T-cell (primary cell): ENCODE measurements at regions not wholly inside any gene's neighbourhood (a gene's known extent, or its start where the extent isn't known, plus 50 kb on each side); places are given as distances from the start of the nearest gene placed in this dataset.

Source experiments
- ATAC-seq, 4 experiments: fragments of 200-7000 bp in 3 of 4; fragments of 150-1000 bp in 1 of 4; cut with Tn5 transposase; replicated peaks in 1 of 4; 1 replicate in 3 of 4; 2 replicates in 1 of 4; pipeline ENCODE4 v1.10.0; 2021; ENCODE audit warnings: moderate library complexity in 3 of 4, mild to moderate bottlenecking in 2 of 4, moderate number of reproducible peaks in 1 of 4
- CTCF ChIA-PET, 2 donors: fragments of 300-600 bp; sonication (Branson Sonifier 250); formaldehyde crosslinking; loops; one replicate each; lab custom pipeline; 2022; ENCODE audit warnings: antibody characterized with exemption in 2 of 2; lab: Charles Lee
- POLR2A ChIA-PET, 2 donors: fragments of 300-600 bp; sonication (Branson Sonifier 250); formaldehyde crosslinking; loops; one replicate each; lab custom pipeline; 2022; ENCODE audit warnings: antibody characterized with exemption in 2 of 2; lab: Charles Lee
- DNase-seq, 35 experiments: peaks; one replicate each; pipeline versions ENCODE4 v3.0.0 to v3.0.0-alpha.2; 2013 to 2023
- H3K27ac ChIP-seq: one replicate; pipeline ENCODE4 v1.5.1; 2013; ENCODE audit warnings: low read length
- H3K27me3 ChIP-seq, 2 experiments: replicated peaks in 1 of 2; 1 replicate in 1 of 2; 2 replicates in 1 of 2; pipeline versions ENCODE4 v1.6.1 to v1.7.0; 2013; ENCODE audit warnings: low read length in 1 of 2, mixed read lengths in 1 of 2; ENCODE audit not compliant: control insufficient read depth in 2 of 2, insufficient read depth in 2 of 2; ENCODE audit errors: extremely low read depth in 1 of 2
- H3K36me3 ChIP-seq, 2 donors: 1 replicate in 1 of 2; 2 replicates in 1 of 2; pipeline versions ENCODE4 v1.6.1 to v1.7.0; 2013; ENCODE audit warnings: low read length in 1 of 2; ENCODE audit not compliant: control insufficient read depth in 2 of 2, insufficient read depth in 1 of 2; ENCODE audit errors: extremely low read depth in 1 of 2
- H3K4me1 ChIP-seq, 2 experiments: 1 replicate in 1 of 2; 2 replicates in 1 of 2; pipeline versions ENCODE4 v1.6.1 to v1.7.0; 2013; ENCODE audit warnings: low read length in 2 of 2, mixed read lengths in 1 of 2; ENCODE audit not compliant: insufficient read depth in 2 of 2, control insufficient read depth in 1 of 2; ENCODE audit errors: extremely low read depth in 1 of 2
- H3K4me3 ChIP-seq, 2 donors: 1 replicate in 1 of 2; 2 replicates in 1 of 2; pipeline versions ENCODE4 v1.5.1 to v1.7.0; 2013; ENCODE audit warnings: mild to moderate bottlenecking in 2 of 2, low read length in 1 of 2, moderate library complexity in 1 of 2; ENCODE audit not compliant: control insufficient read depth in 1 of 2; ENCODE audit errors: extremely low read depth in 1 of 2
- H3K9me3 ChIP-seq: 2 replicates; pipeline ENCODE4 v1.7.0; 2013
- H3K27ac Mint-ChIP-seq, 2 donors: one replicate each; pipeline ENCODE4 v1.8.0; 2020 to 2021; ENCODE audit warnings: mild to moderate bottlenecking in 2 of 2, mixed read lengths in 2 of 2
- H3K27me3 Mint-ChIP-seq, 2 donors: one replicate each; pipeline ENCODE4 v1.8.0; 2021 to 2022; ENCODE audit warnings: mixed read lengths in 2 of 2
- H3K36me3 Mint-ChIP-seq: one replicate; pipeline ENCODE4 v1.8.0; 2021; ENCODE audit warnings: mixed read lengths
- H3K4me1 Mint-ChIP-seq, 3 donors: one replicate each; pipeline ENCODE4 v1.8.0; 2020 to 2022; ENCODE audit warnings: mixed read lengths in 3 of 3, mild to moderate bottlenecking in 1 of 3
- H3K4me3 Mint-ChIP-seq, 3 donors: one replicate each; pipeline ENCODE4 v1.8.0; 2020 to 2022; ENCODE audit warnings: mild to moderate bottlenecking in 3 of 3, mixed read lengths in 3 of 3, moderate library complexity in 3 of 3
- H3K9me3 Mint-ChIP-seq, 3 donors: one replicate each; pipeline ENCODE4 v1.8.0; 2020 to 2022; ENCODE audit warnings: mixed read lengths in 3 of 3
- WGBS: methylation state at CpG from one replicate; pipeline ENCODE4 v1.1.5; 2013; ENCODE audit warnings: missing lambda C conversion rate; ENCODE audit not compliant: insufficient coverage; 5-methylcytosine and 5-hydroxymethylcytosine counted together

- Mint-ChIP-seq H3K36me3 (no peaks in the 10 kb centered on the region), H3K4me1 (no peaks in the 10 kb centered on the region), H3K27me3 (peaks cover 4% of the 10 kb centered on the region in 2 donors), H3K9me3 (peaks cover 0 to 8% (median 0%) of the 10 kb centered on the region in 3 donors), H3K27ac (no peak overlapping the region), H3K4me3 (no peak overlapping the region)
- Histone ChIP-seq H3K27ac (no peak overlapping the region), H3K4me3 (no peak overlapping the region), H3K36me3 (no peaks in the 10 kb centered on the region), H3K27me3 (peaks cover 0 to 24% of the 10 kb centered on the region in 2 experiments), H3K9me3 (no peaks in the 10 kb centered on the region), H3K4me1 (no peaks in the 10 kb centered on the region)
- WGBS = 36% methylated on average over 2 of the region's 2 CpGs
- ChIA-PET POLR2A (no interaction called here), CTCF (no interaction called here)
- DNase-seq (no peak), ATAC-seq (no peak)
Measured at GRCh38 chr1:30014031-30014430, 709.4 kb downstream of the MATN1 start.

GRCh38 chr1:30012455-30013440 lies 710.6 kb downstream of the MATN1 start:
- no peak overlapping the region for H3K27ac ChIP-seq
- no peaks in the 10 kb centered on the region for H3K4me1 ChIP-seq
- H3K4me3 ChIP-seq = no peak overlapping the region
- Mint-ChIP-seq H3K9me3 (no peaks in the 10 kb centered on the region), H3K4me1 (no peaks in the 10 kb centered on the region), H3K27ac (no peak overlapping the region), H3K4me3 (no peak overlapping the region), H3K27me3 (peaks cover 4% of the 10 kb centered on the region in 2 donors), H3K36me3 (no peaks in the 10 kb centered on the region)
- ChIA-PET POLR2A (no interaction called here), CTCF (no interaction called here)
- H3K9me3 ChIP-seq = no peaks in the 10 kb centered on the region
- DNase-seq = no peak
- 37% methylated on average over 4 of the region's 7 CpGs for WGBS
- no peak for ATAC-seq
- H3K27me3 ChIP-seq = peaks cover 0 to 27% of the 10 kb centered on the region in 2 experiments
- H3K36me3 ChIP-seq = no peaks in the 10 kb centered on the region

- Histone ChIP-seq H3K9me3 (no peaks in the 10 kb centered on the region), H3K36me3 (no peaks in the 10 kb centered on the region), H3K4me3 (no peak overlapping the region), H3K27ac (no peak overlapping the region), H3K27me3 (peaks cover 0 to 27% of the 10 kb centered on the region in 2 experiments), H3K4me1 (no peaks in the 10 kb centered on the region)
- ATAC-seq (no peak), DNase-seq (no peak)
- ChIA-PET POLR2A (no interaction called here), CTCF (no interaction called here)
- Mint-ChIP-seq H3K4me3 (no peak overlapping the region), H3K27ac (no peak overlapping the region), H3K9me3 (no peaks in the 10 kb centered on the region), H3K36me3 (no peaks in the 10 kb centered on the region), H3K27me3 (peaks cover 4% of the 10 kb centered on the region in 2 donors), H3K4me1 (no peaks in the 10 kb centered on the region)
- 20% methylated on average over 3 of the region's 6 CpGs for WGBS
Measured at GRCh38 chr1:30011970-30012369, 711.4 kb downstream of the MATN1 start.

GRCh38 chr1:30010506-30011106 lies 712.8 kb downstream of the MATN1 start:
- CTCF ChIA-PET = no interaction called here
- Histone ChIP-seq H3K27ac (no peak overlapping the region), H3K9me3 (no peaks in the 10 kb centered on the region), H3K27me3 (peaks cover 0 to 27% of the 10 kb centered on the region in 2 experiments), H3K36me3 (no peaks in the 10 kb centered on the region), H3K4me3 (no peak overlapping the region), H3K4me1 (no peaks in the 10 kb centered on the region)
- no peak overlapping the region for H3K27ac Mint-ChIP-seq
- 82% methylated on average over 16 of the region's 16 CpGs for WGBS
- DNase-seq (no peak), ATAC-seq (no peak)
- peaks cover 4 to 6% of the 10 kb centered on the region in 2 donors for H3K27me3 Mint-ChIP-seq
- H3K4me1 Mint-ChIP-seq = no peaks in the 10 kb centered on the region
- no peaks in the 10 kb centered on the region for H3K9me3 Mint-ChIP-seq
- H3K4me3 Mint-ChIP-seq = no peak overlapping the region
- no peaks in the 10 kb centered on the region for H3K36me3 Mint-ChIP-seq
- POLR2A ChIA-PET = no interaction called here

GRCh38 chr1:30009720-30010119 lies 713.7 kb downstream of the MATN1 start:
- Histone ChIP-seq H3K27ac (no peak overlapping the region), H3K9me3 (no peaks in the 10 kb centered on the region), H3K4me3 (no peak overlapping the region), H3K36me3 (no peaks in the 10 kb centered on the region), H3K27me3 (peaks cover 0 to 27% of the 10 kb centered on the region in 2 experiments), H3K4me1 (no peaks in the 10 kb centered on the region)
- no peaks in the 10 kb centered on the region for H3K36me3 Mint-ChIP-seq
- peaks cover 4 to 6% of the 10 kb centered on the region in 2 donors for H3K27me3 Mint-ChIP-seq
- 25% methylated on average over 2 of the region's 2 CpGs for WGBS
- no peak overlapping the region for H3K27ac Mint-ChIP-seq
- no peaks in the 10 kb centered on the region for H3K9me3 Mint-ChIP-seq
- H3K4me3 Mint-ChIP-seq = no peak overlapping the region
- no peaks in the 10 kb centered on the region for H3K4me1 Mint-ChIP-seq
- ChIA-PET POLR2A (no interaction called here), CTCF (no interaction called here)
- DNase-seq (no peak), ATAC-seq (no peak)

- WGBS = 64% methylated on average over 10 of the region's 12 CpGs
- ChIA-PET CTCF (no interaction called here), POLR2A (no interaction called here)
- Histone ChIP-seq H3K4me3 (no peak overlapping the region), H3K36me3 (no peaks in the 10 kb centered on the region), H3K4me1 (no peaks in the 10 kb centered on the region), H3K9me3 (no peaks in the 10 kb centered on the region), H3K27me3 (peaks cover 0 to 26% of the 10 kb centered on the region in 2 experiments), H3K27ac (no peak overlapping the region)
- Mint-ChIP-seq H3K36me3 (no peaks in the 10 kb centered on the region), H3K4me1 (no peaks in the 10 kb centered on the region), H3K9me3 (no peaks in the 10 kb centered on the region), H3K4me3 (no peak overlapping the region), H3K27ac (no peak overlapping the region), H3K27me3 (peaks cover 6 to 7% of the 10 kb centered on the region in 2 donors)
- no peak for ATAC-seq
- no peak for DNase-seq
Measured at GRCh38 chr1:30008998-30009657, 714.3 kb downstream of the MATN1 start.
